ENCODE measurements at regions not wholly inside any gene's neighbourhood (a gene's known extent, or its start where the extent isn't known, plus 50 kb on each side); places are given as distances from the start of the nearest gene placed in this dataset.

DNA sequence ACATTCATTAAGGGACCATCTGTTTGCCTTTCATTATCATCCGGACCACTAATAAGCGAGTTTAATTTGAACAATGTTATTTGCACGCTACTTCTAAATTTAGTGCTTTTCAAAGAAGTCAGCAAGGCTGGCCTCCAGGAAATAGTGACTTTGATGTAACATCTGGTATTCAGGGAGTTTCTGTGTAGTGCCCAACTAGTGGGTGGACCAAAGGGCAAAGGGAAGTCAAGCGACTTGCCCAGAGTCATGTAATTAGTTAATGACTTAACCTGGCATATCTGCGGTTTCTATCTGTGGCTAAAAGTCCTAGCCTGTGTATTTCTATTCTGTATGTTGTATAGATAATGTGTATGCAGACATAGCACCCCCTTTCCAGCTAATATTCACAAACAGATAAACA lies 56.3 kb upstream of the LCORL start:
- DNase-seq (ENCODE audit: low spot score), result no peak

DNA sequence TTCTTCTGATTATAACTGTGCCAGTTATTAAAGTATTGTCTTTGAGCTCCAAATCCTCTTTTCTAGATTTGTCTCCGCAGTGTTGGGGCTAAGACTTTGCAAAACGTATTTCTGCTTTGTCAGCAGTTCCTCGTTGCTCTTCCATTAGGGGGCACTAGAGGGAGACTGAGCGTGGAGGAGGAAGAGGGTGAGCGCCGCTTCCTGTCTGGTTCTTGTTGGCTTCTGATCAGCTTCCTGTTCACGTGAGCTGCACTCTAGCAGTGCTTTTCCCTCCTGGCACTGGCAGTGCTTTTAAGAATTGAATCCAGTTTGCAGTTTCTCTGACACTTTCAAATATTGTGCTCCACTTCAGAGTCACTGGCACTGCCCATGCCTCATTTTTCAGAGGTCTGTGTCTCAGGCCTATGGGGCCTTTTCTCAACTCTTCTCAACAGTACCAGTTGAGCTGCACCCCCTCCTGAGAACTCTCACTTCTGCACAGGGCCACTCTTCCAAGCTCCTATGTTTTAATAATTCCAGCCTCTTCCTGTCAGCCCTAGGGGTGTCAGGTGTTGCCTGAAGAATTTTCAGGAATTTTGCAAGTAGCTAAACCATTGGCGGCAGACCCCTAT lies 54.4 kb upstream of the LCORL start:
- peak; percentile 14 for DNase-seq (ENCODE audit: low spot score)

DNA sequence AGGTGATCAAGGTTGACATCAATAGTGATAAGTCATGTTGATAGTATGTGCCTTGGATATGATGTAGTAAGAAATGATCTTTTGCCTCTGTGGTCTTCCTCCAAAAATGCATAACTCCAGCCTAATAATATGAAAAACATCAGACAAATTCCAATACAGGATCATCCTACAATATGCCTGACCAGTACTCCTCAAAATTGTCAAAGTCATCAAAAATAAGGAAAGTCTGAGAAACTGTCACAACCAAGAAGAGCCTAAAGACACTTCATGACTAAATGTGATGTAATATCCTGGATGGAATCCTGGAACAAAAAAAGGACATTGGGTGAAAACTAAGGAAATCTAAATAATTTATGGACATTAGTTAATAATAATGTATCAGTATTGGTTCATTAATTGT lies 50.3 kb upstream of the LCORL start:
- no peak for DNase-seq (ENCODE audit: low spot score)

All from CD4-positive, alpha-beta T cell treated with Interleukin-15 for 4 hours (primary cell).